Smooth muscle cell (in vitro differentiated cells): ENCODE measurements at regions not wholly inside any gene's neighbourhood (a gene's known extent, or its start where the extent isn't known, plus 50 kb on each side); places are given as distances from the start of the nearest gene placed in this dataset.

ENCODE experiments used
- DNase-seq: peaks from one replicate; lab custom pipeline; 2025; ENCODE audit not compliant: unreplicated experiment; lab: John Stamatoyannopoulos, UW
- H2AFZ ChIP-seq: fragments of 200-600 bp; sonication (generic); 2 replicates; pipeline ENCODE4 v1.6.0; 2016; ENCODE audit warnings: antibody characterized with exemption, low read depth, mild to moderate bottlenecking
- H3F3A ChIP-seq: fragments of 200-600 bp; sonication (generic); 2 replicates; pipeline ENCODE4 v1.6.0; 2017; ENCODE audit warnings: antibody characterized with exemption, low read depth
- H3K27ac ChIP-seq: fragments of 200-600 bp; sonication (generic); 2 replicates; pipeline ENCODE4 v1.5.1; 2016; ENCODE audit warnings: low read depth, mild to moderate bottlenecking
- H3K27me3 ChIP-seq: fragments of 200-600 bp; sonication (generic); 2 replicates; pipeline ENCODE4 v1.6.1; 2016; ENCODE audit warnings: low read depth, mild to moderate bottlenecking
- H3K36me3 ChIP-seq: fragments of 200-600 bp; sonication (generic); 2 replicates; pipeline ENCODE4 v1.5.1; 2016; ENCODE audit warnings: low read depth
- H3K4me1 ChIP-seq: fragments of 200-600 bp; sonication (generic); 2 replicates; pipeline ENCODE4 v1.5.1; 2016; ENCODE audit warnings: low read depth
- H3K4me2 ChIP-seq: fragments of 200-600 bp; sonication (generic); 2 replicates; pipeline ENCODE4 v1.6.0; 2016; ENCODE audit warnings: mild to moderate bottlenecking
- H3K4me3 ChIP-seq: fragments of 200-600 bp; sonication (generic); 2 replicates; pipeline ENCODE4 v1.5.1; 2016; ENCODE audit warnings: mild to moderate bottlenecking
- H3K79me2 ChIP-seq: fragments of 200-600 bp; sonication (generic); 2 replicates; pipeline ENCODE4 v1.6.0; 2016; ENCODE audit warnings: low read depth, mild to moderate bottlenecking
- H3K9ac ChIP-seq: fragments of 200-600 bp; sonication (generic); 2 replicates; pipeline ENCODE4 v1.6.0; 2016; ENCODE audit warnings: low read depth
- H3K9me3 ChIP-seq: fragments of 200-600 bp; sonication (generic); replicated peaks from 2 replicates; pipeline ENCODE4 v1.5.1; 2016; ENCODE audit warnings: low read depth
- H4K20me1 ChIP-seq: fragments of 200-600 bp; sonication (generic); 2 replicates; pipeline ENCODE4 v1.6.0; 2016; ENCODE audit warnings: low read depth
- WGBS: methylation state at CpG from one replicate; pipeline ENCODE4 v1.1.7; 2016; ENCODE audit warnings: low lambda C conversion rate; 5-methylcytosine and 5-hydroxymethylcytosine counted together
- TF ChIP-seq, protein P1 (sequence below): fragments of 200-600 bp; sonication (generic); IDR thresholded peaks from 2 replicates; pipeline ENCODE4 v1.5.1; 2017; ENCODE audit warnings: borderline replicate concordance, mild to moderate bottlenecking, antibody characterized with exemption; ENCODE audit not compliant: insufficient read depth, poor library complexity, severe bottlenecking

DNA sequence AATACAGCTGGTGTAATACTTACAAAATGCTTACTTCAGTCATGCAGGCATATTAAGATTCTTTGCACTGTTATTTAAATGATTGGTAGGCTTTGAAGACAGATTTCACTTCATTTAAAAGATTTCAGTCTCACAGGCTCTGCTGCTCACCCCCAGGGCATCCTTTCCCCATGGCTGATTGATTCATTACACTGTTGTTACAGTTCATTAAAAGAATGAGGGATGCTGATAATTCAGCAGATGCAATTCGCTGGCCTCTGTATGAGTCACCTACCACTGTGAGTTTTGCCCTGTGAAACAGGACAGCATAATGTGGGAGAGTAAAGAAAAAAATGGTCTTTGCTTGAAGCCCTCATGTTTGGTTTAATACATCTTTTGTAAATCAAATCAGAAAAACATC is 246.9 kb downstream of the CYLC2 start:
- Histone ChIP-seq H3K4me3 (no peak overlapping the region), H3F3A (no peaks in the 10 kb centered on the region), H3K79me2 (no peaks in the 10 kb centered on the region), H3K4me2 (no peak overlapping the region), H3K27me3 (no peaks in the 10 kb centered on the region), H3K36me3 (no peaks in the 10 kb centered on the region), H3K4me1 (no peaks in the 10 kb centered on the region), H4K20me1 (no peaks in the 10 kb centered on the region), H2AFZ (no peak overlapping the region), H3K9me3 (no peaks in the 10 kb centered on the region), H3K27ac (no peak overlapping the region), H3K9ac (no peak overlapping the region)
- WGBS, result 14% methylated on average over 1 of the region's 1 CpG
- TF ChIP-seq, protein P1, sequence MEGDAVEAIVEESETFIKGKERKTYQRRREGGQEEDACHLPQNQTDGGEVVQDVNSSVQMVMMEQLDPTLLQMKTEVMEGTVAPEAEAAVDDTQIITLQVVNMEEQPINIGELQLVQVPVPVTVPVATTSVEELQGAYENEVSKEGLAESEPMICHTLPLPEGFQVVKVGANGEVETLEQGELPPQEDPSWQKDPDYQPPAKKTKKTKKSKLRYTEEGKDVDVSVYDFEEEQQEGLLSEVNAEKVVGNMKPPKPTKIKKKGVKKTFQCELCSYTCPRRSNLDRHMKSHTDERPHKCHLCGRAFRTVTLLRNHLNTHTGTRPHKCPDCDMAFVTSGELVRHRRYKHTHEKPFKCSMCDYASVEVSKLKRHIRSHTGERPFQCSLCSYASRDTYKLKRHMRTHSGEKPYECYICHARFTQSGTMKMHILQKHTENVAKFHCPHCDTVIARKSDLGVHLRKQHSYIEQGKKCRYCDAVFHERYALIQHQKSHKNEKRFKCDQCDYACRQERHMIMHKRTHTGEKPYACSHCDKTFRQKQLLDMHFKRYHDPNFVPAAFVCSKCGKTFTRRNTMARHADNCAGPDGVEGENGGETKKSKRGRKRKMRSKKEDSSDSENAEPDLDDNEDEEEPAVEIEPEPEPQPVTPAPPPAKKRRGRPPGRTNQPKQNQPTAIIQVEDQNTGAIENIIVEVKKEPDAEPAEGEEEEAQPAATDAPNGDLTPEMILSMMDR, result no peak
- no peak for DNase-seq

DNA sequence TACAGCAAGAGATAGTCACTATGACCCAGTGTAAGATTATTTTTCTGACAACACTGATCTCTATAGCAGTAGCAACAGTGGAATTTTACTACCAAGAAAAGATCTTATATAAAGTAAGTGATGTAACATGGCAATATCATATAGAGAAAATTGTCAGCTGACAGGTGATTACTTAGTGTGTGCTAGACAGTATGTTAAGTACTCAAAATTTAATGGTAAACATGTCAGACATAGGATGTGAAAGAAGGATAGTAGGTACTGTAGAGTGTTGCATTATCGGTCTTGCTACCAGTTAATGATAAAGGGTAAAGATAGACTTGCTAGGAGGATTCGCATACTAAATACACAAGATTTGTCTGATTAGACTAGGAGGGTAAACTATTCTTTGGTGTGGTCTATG is 247.4 kb downstream of the CYLC2 start:
- TF ChIP-seq, protein P1, result no peak
- Histone ChIP-seq H2AFZ (no peak overlapping the region), H3K9me3 (no peaks in the 10 kb centered on the region), H3F3A (no peaks in the 10 kb centered on the region), H4K20me1 (no peaks in the 10 kb centered on the region), H3K27me3 (no peaks in the 10 kb centered on the region), H3K79me2 (no peaks in the 10 kb centered on the region), H3K9ac (no peak overlapping the region), H3K36me3 (no peaks in the 10 kb centered on the region), H3K27ac (no peak overlapping the region), H3K4me3 (no peak overlapping the region), H3K4me1 (no peaks in the 10 kb centered on the region), H3K4me2 (no peak overlapping the region)
- no peak for DNase-seq
- WGBS, result 74% methylated on average over 2 of the region's 2 CpGs

DNA sequence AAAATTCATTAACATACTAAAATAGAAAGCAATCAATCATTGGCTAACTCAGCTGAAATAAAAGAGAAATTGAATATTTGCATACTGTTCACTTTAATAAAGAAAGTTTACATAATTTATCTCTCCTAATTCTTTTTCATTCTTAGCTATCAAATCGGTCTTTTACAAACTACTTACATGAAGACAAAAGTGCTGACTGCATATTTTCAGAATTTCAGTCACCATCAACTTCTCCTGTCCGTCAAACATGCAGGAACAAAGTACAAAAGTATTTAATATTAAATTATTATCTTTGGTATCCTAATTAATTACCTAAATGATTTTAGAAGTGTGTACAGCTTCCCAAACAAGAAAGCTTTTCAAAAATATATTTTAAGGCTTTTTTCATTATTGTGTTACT is 248.4 kb downstream of the CYLC2 start:
- WGBS, result 65% methylated on average over 2 of the region's 2 CpGs

DNA sequence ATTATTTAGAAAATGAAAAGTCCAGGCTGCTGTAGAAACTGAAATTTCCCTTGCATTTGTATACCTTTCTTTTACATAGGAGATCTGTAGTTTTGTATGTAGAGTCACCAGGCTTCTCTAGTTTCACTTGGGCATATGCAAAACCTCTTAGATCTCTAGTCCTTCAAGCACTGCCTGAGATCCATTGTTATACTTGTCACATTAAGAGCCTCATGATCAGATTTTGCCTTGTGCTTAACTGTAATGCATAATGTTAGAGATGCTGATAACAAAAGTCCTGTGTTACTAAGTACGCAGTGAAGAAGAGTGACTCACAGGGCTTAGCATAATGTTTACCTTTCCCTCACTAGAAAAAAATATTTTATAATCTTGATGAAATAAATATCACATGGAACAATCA is 250.2 kb downstream of the CYLC2 start:
- H3K36me3 ChIP-seq, result no peaks in the 10 kb centered on the region
- TF ChIP-seq, protein P1, result no peak

More for the DNA sequence above, 248.4 kb downstream of the CYLC2 start:
- Histone ChIP-seq H3K9me3 (no peaks in the 10 kb centered on the region), H3F3A (no peaks in the 10 kb centered on the region), H3K4me3 (no peak overlapping the region), H3K9ac (no peak overlapping the region), H4K20me1 (no peaks in the 10 kb centered on the region), H3K4me2 (no peak overlapping the region), H3K4me1 (no peaks in the 10 kb centered on the region), H3K27ac (peak overlapping the region; percentile 31), H3K27me3 (no peaks in the 10 kb centered on the region), H2AFZ (no peak overlapping the region), H3K36me3 (no peaks in the 10 kb centered on the region), H3K79me2 (no peaks in the 10 kb centered on the region)
- TF ChIP-seq, protein P1, result no peak
- no peak for DNase-seq

More for the DNA sequence above, 250.2 kb downstream of the CYLC2 start:
- Histone ChIP-seq H3K9ac (no peak overlapping the region), H3K27ac (peak overlapping the region; percentile 2), H3K79me2 (no peaks in the 10 kb centered on the region), H3K9me3 (no peaks in the 10 kb centered on the region), H4K20me1 (no peaks in the 10 kb centered on the region), H3K4me3 (no peak overlapping the region), H3K4me2 (no peak overlapping the region), H3K4me1 (no peaks in the 10 kb centered on the region), H2AFZ (no peak overlapping the region), H3F3A (no peaks in the 10 kb centered on the region), H3K27me3 (no peaks in the 10 kb centered on the region)
- DNase-seq, result no peak
- WGBS, result 50% methylated on average over 1 of the region's 1 CpG
